NCI-H187 (cell line): ENCODE measurements at regions not wholly inside any gene's neighbourhood (a gene's known extent, or its start where the extent isn't known, plus 50 kb on each side); places are given as distances from the start of the nearest gene placed in this dataset.

Experiments used
- DNase-seq, 2 experiments: peaks; one replicate each; lab custom pipeline; 2025; lab: John Stamatoyannopoulos, UW

GRCh38 chr1:116262995-116263385 is 110.1 kb upstream of the ATP1A1 start:
- no peak for DNase-seq

GRCh38 chr1:116265931-116266863 is 106.8 kb upstream of the ATP1A1 start:
- DNase-seq, result no peak

- no peak for DNase-seq
These were observed 106.2 kb upstream of the ATP1A1 start for GRCh38 chr1:116266864-116267212.

GRCh38 chr1:116268211-116268610 is 104.8 kb upstream of the ATP1A1 start:
- DNase-seq, result no peak

- DNase-seq, result no peak
These were observed 102.6 kb upstream of the ATP1A1 start for GRCh38 chr1:116270316-116271057.

GRCh38 chr1:116273042-116273783 is 99.8 kb upstream of the ATP1A1 start:
- no peak for DNase-seq

- no peak for DNase-seq
These were observed 96.5 kb upstream of the ATP1A1 start for GRCh38 chr1:116276532-116276931.

- no peak for DNase-seq
These were observed 95.1 kb upstream of the ATP1A1 start for GRCh38 chr1:116277840-116278540.

- DNase-seq, result no peak
These were observed 94.5 kb upstream of the ATP1A1 start for GRCh38 chr1:116278541-116278866.

GRCh38 chr1:116279715-116280114 is 93.3 kb upstream of the ATP1A1 start:
- DNase-seq, result no peak

- peak; percentile 12 to 24 for DNase-seq
These were observed 88.1 kb upstream of the ATP1A1 start for GRCh38 chr1:116284819-116285390.

GRCh38 chr1:116286541-116286971 is 86.5 kb upstream of the ATP1A1 start:
- no peak for DNase-seq

GRCh38 chr1:116287341-116288200 is 85.5 kb upstream of the ATP1A1 start:
- no peak for DNase-seq

GRCh38 chr1:116288201-116288598 is 84.8 kb upstream of the ATP1A1 start:
- no peak for DNase-seq

GRCh38 chr1:116289193-116289592 is 83.9 kb upstream of the ATP1A1 start:
- DNase-seq, result no peak

GRCh38 chr1:116290085-116290705 is 82.8 kb upstream of the ATP1A1 start:
- DNase-seq, result no peak

GRCh38 chr1:116291024-116291423 is 82.0 kb upstream of the ATP1A1 start:
- no peak for DNase-seq

GRCh38 chr1:116292929-116293725 is 79.9 kb upstream of the ATP1A1 start:
- no peak for DNase-seq

- DNase-seq, result no peak
These were observed 75.4 kb upstream of the ATP1A1 start for GRCh38 chr1:116297495-116298212.
